Ectodermal cell (in vitro differentiated cells): ENCODE measurements at regions not wholly inside any gene's neighbourhood (a gene's known extent, or its start where the extent isn't known, plus 50 kb on each side); places are given as distances from the start of the nearest gene placed in this dataset.

Experiments
- H3K27ac ChIP-seq: 2 replicates; pipeline ENCODE4 v1.7.0; 2013; ENCODE audit warnings: mild to moderate bottlenecking, low read depth, low read length; ENCODE audit not compliant: insufficient read depth, poor library complexity, severe bottlenecking
- H3K27me3 ChIP-seq: 2 replicates; pipeline ENCODE4 v1.7.0; 2013; ENCODE audit warnings: mild to moderate bottlenecking, low read length; ENCODE audit not compliant: insufficient read depth, control insufficient read depth, poor library complexity, severe bottlenecking
- H3K36me3 ChIP-seq: one replicate; pipeline ENCODE4 v1.7.0; 2013; ENCODE audit warnings: low read length; ENCODE audit not compliant: control insufficient read depth, insufficient read depth
- H3K4me1 ChIP-seq: one replicate; pipeline ENCODE4 v1.7.0; 2013; ENCODE audit warnings: low read length; ENCODE audit not compliant: control insufficient read depth, insufficient read depth
- H3K4me3 ChIP-seq: 2 replicates; pipeline ENCODE4 v1.7.0; 2013; ENCODE audit warnings: low read depth, low read length, control low read depth; ENCODE audit not compliant: insufficient read depth
- H3K9me3 ChIP-seq: 2 replicates; pipeline ENCODE4 v1.7.0; 2013; ENCODE audit warnings: mild to moderate bottlenecking, low read length, moderate library complexity; ENCODE audit not compliant: control insufficient read depth
- WGBS, 2 experiments: methylation state at CpG; one replicate each; pipeline ENCODE4 v1.1.7; 2013; ENCODE audit warnings: missing lambda C conversion rate in 2 of 2; 5-methylcytosine and 5-hydroxymethylcytosine counted together

DNA sequence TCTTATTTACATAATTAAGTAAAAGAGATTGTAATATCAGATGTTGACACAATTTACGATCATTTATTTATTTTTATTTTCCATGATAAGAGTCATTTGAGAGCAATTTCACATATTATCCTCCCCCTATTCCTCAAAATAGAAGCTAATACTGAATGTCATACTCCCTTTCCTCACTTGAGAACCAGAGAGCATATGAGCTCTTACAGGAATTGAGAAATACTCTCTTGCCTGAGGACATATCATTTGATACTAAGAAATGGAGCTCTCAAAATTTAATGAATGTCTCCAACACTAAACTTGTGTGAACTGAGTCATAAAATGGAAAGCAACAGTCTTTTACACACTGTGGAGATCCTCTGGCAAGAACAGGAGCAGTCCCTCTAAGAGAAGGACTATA, 68.5 kb upstream of the CHST9 start:
- H3K36me3 ChIP-seq, result no peaks in the 10 kb centered on the region
- no peaks in the 10 kb centered on the region for H3K27me3 ChIP-seq
- no peaks in the 10 kb centered on the region for H3K4me1 ChIP-seq
- H3K27ac ChIP-seq, result no peak overlapping the region
- 100% methylated on average over 1 of the region's 1 CpG; no CpG with 5 or more reads in 1 of the 2 experiments for WGBS, 2 experiments
- no peaks in the 10 kb centered on the region for H3K9me3 ChIP-seq
- H3K4me3 ChIP-seq, result no peak overlapping the region

DNA sequence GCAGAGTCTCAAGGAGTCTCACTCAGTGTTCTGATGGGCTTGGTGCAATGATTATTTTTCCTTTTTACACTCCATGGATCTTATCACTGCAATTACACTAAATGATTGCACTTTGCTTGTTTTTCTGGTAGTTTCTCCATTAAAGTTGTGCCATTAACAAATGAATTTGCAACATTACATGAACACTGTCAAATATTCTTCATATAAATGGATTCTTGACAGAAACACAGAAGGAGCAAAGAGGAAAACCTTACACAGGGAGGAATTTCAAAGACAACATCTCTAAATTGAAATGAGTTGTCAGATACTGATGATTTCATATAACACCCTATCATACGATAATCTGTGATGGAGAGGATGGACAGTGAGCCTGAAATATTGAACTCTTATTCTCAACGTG, 65.4 kb upstream of the CHST9 start:
- Histone ChIP-seq H3K4me3 (no peak overlapping the region), H3K9me3 (no peaks in the 10 kb centered on the region), H3K27me3 (no peaks in the 10 kb centered on the region), H3K36me3 (no peaks in the 10 kb centered on the region), H3K27ac (no peak overlapping the region), H3K4me1 (no peaks in the 10 kb centered on the region)
- WGBS, 2 experiments, result 85 to 90% methylated on average over 1 to 2 of the region's 2 CpGs

DNA sequence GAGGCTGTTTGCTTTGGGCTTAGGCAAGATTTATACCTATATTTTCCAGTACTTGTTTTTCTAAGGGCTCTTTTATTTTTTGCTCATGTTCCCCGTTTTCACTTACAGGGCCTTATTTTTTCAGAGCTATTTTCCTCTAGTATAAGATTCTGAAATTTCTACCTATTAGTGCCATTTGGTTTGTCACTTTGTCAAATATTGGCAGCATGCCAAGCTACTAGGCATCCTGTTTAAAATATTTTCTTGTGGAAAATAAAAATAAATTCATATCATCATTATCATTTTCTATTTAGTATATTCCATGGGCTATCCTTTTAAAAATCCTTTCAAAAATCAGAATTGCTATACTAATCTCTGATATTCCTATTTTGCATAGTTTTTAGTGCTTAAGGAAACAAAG, 64.8 kb upstream of the CHST9 start:
- Histone ChIP-seq H3K4me3 (no peak overlapping the region), H3K27ac (no peak overlapping the region), H3K36me3 (no peaks in the 10 kb centered on the region), H3K27me3 (no peaks in the 10 kb centered on the region), H3K4me1 (no peaks in the 10 kb centered on the region), H3K9me3 (no peaks in the 10 kb centered on the region)
- 93 to 100% methylated on average over 1 of the region's 1 CpG for WGBS, 2 experiments

DNA sequence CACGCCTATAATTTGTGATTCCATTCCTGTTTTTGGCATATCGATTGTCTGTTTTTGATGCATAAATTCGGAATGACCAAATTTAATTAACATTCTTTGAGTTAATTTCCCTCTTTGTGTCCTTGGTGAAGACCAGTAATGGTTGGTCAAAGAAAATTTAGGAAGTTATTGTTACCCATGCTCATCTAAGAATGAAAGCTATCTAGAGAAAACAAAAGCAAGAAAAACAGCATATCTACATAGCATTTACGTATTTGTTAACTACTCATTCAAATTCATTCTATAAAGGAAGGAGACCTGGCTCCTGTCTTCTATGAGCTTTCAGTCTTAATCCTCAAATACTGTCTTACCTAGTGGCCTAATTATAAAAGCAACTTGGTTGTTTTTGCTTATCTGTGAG, 59.2 kb upstream of the CHST9 start:
- no peaks in the 10 kb centered on the region for H3K27me3 ChIP-seq
- H3K36me3 ChIP-seq, result no peaks in the 10 kb centered on the region
- H3K9me3 ChIP-seq, result no peaks in the 10 kb centered on the region
- 93 to 97% methylated on average over 4 of the region's 4 CpGs for WGBS, 2 experiments
- H3K27ac ChIP-seq, result no peak overlapping the region
- no peak overlapping the region for H3K4me3 ChIP-seq
- H3K4me1 ChIP-seq, result no peaks in the 10 kb centered on the region

DNA sequence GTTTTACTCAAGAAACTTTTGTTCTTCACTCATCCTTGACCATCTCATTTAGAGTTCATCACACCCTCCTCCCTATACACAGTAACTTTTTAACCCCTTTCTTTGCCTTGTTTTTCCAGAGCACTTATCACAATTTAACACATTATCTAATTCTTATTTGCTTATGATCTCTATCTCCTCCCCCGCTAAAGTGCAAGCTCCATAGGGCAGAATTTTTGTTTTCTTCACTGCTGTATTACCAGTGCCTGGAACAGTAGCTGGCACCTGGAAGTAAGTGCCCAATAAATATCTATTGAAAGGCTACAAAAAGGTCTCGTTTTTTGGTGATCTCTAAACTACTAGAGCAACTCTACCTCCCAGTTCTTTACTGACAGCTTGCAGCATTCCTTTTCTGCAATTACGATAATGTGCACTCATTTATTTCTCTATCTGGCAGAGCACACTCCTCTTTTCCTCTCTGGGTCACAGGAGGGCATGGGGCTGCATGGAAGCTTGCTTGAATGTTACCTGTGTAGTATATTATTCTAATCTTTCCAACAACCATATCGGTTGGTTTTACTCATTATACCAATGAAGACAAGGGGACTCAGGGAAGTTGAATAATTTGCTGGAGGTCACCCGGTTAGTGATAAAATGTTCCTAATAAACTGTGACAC, 57.4 kb upstream of the CHST9 start:
- WGBS, 2 experiments, result 92 to 93% methylated on average over 4 to 5 of the region's 5 CpGs

DNA sequence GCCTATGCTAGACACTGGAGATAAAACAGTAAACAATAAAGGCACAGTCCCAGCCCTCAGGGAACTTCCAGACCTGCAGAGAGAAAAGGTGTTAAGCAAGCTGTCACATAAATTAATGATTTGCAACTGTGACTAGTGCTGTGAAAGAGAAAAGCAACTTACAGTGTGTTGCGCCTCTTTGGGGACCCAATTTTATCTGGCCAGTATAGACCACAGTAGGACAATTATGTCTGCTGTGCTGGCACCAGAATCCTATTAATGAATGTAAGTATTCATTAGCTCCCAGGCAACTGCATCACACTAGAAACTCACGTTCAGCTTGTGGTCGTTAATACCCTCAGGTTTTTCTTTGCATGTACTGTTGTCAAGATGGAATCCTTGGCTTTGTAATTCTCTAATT, 55.3 kb upstream of the CHST9 start:
- H3K36me3 ChIP-seq, result no peaks in the 10 kb centered on the region
- no peak overlapping the region for H3K4me3 ChIP-seq
- no peaks in the 10 kb centered on the region for H3K9me3 ChIP-seq
- H3K27ac ChIP-seq, result no peak overlapping the region
- H3K27me3 ChIP-seq, result no peaks in the 10 kb centered on the region
- 92 to 95% methylated on average over 1 to 3 of the region's 3 CpGs for WGBS, 2 experiments
- no peaks in the 10 kb centered on the region for H3K4me1 ChIP-seq

More for the DNA sequence above, 57.4 kb upstream of the CHST9 start:
- no peaks in the 10 kb centered on the region for H3K27me3 ChIP-seq
- H3K4me1 ChIP-seq, result no peaks in the 10 kb centered on the region
- no peaks in the 10 kb centered on the region for H3K9me3 ChIP-seq
- H3K36me3 ChIP-seq, result no peaks in the 10 kb centered on the region
- no peak overlapping the region for H3K27ac ChIP-seq
- H3K4me3 ChIP-seq, result no peak overlapping the region

DNA sequence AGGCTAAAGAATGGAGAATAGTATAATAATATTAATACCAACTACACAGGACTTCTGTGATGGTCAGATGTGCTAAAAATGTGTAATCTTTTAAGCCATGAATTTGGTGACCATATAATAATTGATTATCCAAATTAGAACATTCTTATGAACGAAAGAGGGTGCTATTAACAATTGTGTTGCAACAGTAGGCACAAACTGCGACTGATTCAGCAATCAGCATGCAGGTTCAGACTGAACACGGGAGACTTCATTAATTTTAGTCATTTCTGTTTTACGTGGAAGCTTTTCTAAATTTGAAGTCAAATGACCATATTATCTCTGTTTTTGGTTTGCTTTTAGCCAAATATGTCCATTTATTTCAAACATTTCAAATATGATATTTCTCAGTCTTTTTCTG, 54.6 kb upstream of the CHST9 start:
- Histone ChIP-seq H3K9me3 (no peaks in the 10 kb centered on the region), H3K4me3 (no peak overlapping the region), H3K36me3 (no peaks in the 10 kb centered on the region), H3K27me3 (no peaks in the 10 kb centered on the region), H3K4me1 (no peaks in the 10 kb centered on the region), H3K27ac (no peak overlapping the region)
- 96% methylated on average over 4 of the region's 4 CpGs for WGBS, 2 experiments

DNA sequence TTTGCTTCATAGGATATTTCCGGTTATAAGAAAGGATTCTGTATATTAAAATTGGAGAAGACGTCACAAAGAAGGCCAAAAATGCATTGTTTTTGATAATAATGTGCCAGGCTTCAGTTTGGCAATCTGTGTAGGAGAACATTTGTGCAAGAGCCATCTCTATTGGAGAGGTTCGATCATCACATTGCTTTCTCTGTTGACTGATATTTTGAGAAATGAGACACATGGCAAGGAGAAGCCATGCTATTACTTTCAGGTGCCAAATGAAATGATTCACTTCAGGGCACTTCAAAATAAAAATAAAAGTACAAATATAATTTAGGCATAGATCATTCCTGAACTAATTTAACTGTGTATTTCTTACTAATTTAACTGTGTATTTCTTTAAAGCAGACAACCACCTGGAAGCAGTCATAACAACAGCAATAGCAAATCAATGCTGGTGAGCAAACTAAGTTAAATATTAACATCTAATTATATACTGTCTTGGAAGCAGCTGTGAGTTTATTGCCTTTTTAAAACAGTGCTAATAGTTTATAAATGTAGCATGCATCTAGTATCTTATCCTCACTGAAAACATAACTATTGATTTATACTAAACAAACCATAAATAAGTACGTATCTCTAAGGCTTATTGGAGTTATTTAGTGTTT, 50.2 kb upstream of the CHST9 start:
- Histone ChIP-seq H3K27ac (no peak overlapping the region), H3K4me1 (no peaks in the 10 kb centered on the region), H3K9me3 (no peaks in the 10 kb centered on the region), H3K4me3 (no peak overlapping the region), H3K27me3 (no peaks in the 10 kb centered on the region), H3K36me3 (no peaks in the 10 kb centered on the region)
- 93% methylated on average over 3 of the region's 4 CpGs for WGBS, 2 experiments
